Loucy (cell line): ENCODE measurements at regions not wholly inside any gene's neighbourhood (a gene's known extent, or its start where the extent isn't known, plus 50 kb on each side); places are given as distances from the start of the nearest gene placed in this dataset.

Experiments
- H2AFZ ChIP-seq: fragments of 200-600 bp; sonication (generic); 2 replicates; pipeline ENCODE4 v1.6.0; 2016; ENCODE audit warnings: antibody characterized with exemption, mild to moderate bottlenecking, low read length, moderate library complexity
- H3F3A ChIP-seq: fragments of 200-600 bp; 2 replicates; pipeline ENCODE4 v1.6.0; 2016; ENCODE audit warnings: antibody characterized with exemption, low read depth, mild to moderate bottlenecking
- H3K27me3 ChIP-seq: fragments of 200-600 bp; sonication (generic); 2 replicates; pipeline ENCODE4 v1.6.1; 2014; ENCODE audit warnings: low read length, mild to moderate bottlenecking; ENCODE audit not compliant: insufficient read depth, poor library complexity, severe bottlenecking
- H3K36me3 ChIP-seq: fragments of 200-600 bp; sonication (generic); 2 replicates; pipeline ENCODE4 v1.6.1; 2016; ENCODE audit warnings: low read length; ENCODE audit not compliant: insufficient read depth
- H3K4me1 ChIP-seq: fragments of 200-600 bp; sonication (generic); 2 replicates; pipeline ENCODE4 v1.5.1; 2014; ENCODE audit warnings: low read length, mild to moderate bottlenecking; ENCODE audit not compliant: insufficient read depth, poor library complexity, severe bottlenecking
- H3K4me2 ChIP-seq: fragments of 200-600 bp; sonication (generic); 2 replicates; pipeline ENCODE4 v1.6.0; 2014; ENCODE audit warnings: antibody characterized with exemption, low read length, low read depth, mild to moderate bottlenecking; ENCODE audit not compliant: poor library complexity, severe bottlenecking
- H3K4me3 ChIP-seq: fragments of 200-600 bp; sonication (generic); 2 replicates; pipeline ENCODE4 v1.5.1; 2014; ENCODE audit warnings: low read length, mild to moderate bottlenecking, mixed read lengths; ENCODE audit not compliant: poor library complexity, severe bottlenecking
- H3K79me2 ChIP-seq: fragments of 200-600 bp; sonication (generic); 2 replicates; pipeline ENCODE4 v1.6.1; 2014; ENCODE audit warnings: low read length; ENCODE audit not compliant: insufficient read depth
- H3K9ac ChIP-seq: fragments of 200-600 bp; sonication (generic); 2 replicates; pipeline ENCODE4 v1.6.0; 2014; ENCODE audit warnings: mild to moderate bottlenecking, low read depth, low read length, moderate library complexity; ENCODE audit not compliant: poor library complexity, severe bottlenecking
- H3K9me2 ChIP-seq: fragments of 200-600 bp; sonication (generic); replicated peaks from 2 replicates; pipeline ENCODE4 v1.6.1; 2016; ENCODE audit warnings: low read depth, low read length, mixed read lengths
- H3K9me3 ChIP-seq: fragments of 200-600 bp; sonication (generic); 2 replicates; pipeline ENCODE4 v1.6.1; 2014; ENCODE audit warnings: mild to moderate bottlenecking, antibody characterized with exemption, low read length, low read depth; ENCODE audit not compliant: insufficient read depth
- H4K20me1 ChIP-seq: fragments of 200-600 bp; sonication (generic); 2 replicates; pipeline ENCODE4 v1.6.0; 2014; ENCODE audit warnings: antibody characterized with exemption, low read length, mild to moderate bottlenecking; ENCODE audit not compliant: insufficient read depth, poor library complexity, severe bottlenecking
- CTCF ChIP-seq: fragments of 200-600 bp; sonication (generic); conservative IDR thresholded peaks from 2 replicates; pipeline ENCODE4 v1.5.1; 2014; ENCODE audit warnings: mild to moderate bottlenecking, antibody characterized with exemption, low read length
- EZH2phosphoT487 ChIP-seq: fragments of 200-600 bp; IDR thresholded peaks from 2 replicates; pipeline ENCODE4 v1.6.1; 2018; ENCODE audit warnings: antibody characterized with exemption, mild to moderate bottlenecking, moderate library complexity, borderline replicate concordance

GRCh38 chr12:58583940-58584339, 336.4 kb downstream of the LRIG3 start:
- no peaks in the 10 kb centered on the region for H3K36me3 ChIP-seq
- H3K9me3 ChIP-seq = no peaks in the 10 kb centered on the region
- H3K4me1 ChIP-seq = no peaks in the 10 kb centered on the region
- no peaks in the 10 kb centered on the region for H3K27me3 ChIP-seq
- H3K4me2 ChIP-seq = no peak overlapping the region
- TF ChIP-seq CTCF (no peak), EZH2phosphoT487 (no peak)
- no peaks in the 10 kb centered on the region for H3K9me2 ChIP-seq
- H3F3A ChIP-seq = no peaks in the 10 kb centered on the region
- H3K9ac ChIP-seq = no peak overlapping the region
- H3K79me2 ChIP-seq = no peaks in the 10 kb centered on the region
- H4K20me1 ChIP-seq = no peaks in the 10 kb centered on the region
- H2AFZ ChIP-seq = no peak overlapping the region
- H3K4me3 ChIP-seq = no peak overlapping the region

GRCh38 chr12:58584880-58585279, 335.4 kb downstream of the LRIG3 start:
- no peak overlapping the region for H3K4me2 ChIP-seq
- H3K9me3 ChIP-seq = no peaks in the 10 kb centered on the region
- no peak overlapping the region for H3K9ac ChIP-seq
- H2AFZ ChIP-seq = no peak overlapping the region
- no peaks in the 10 kb centered on the region for H3K4me1 ChIP-seq
- no peak overlapping the region for H3K4me3 ChIP-seq
- H3F3A ChIP-seq = no peaks in the 10 kb centered on the region
- no peaks in the 10 kb centered on the region for H3K79me2 ChIP-seq
- no peaks in the 10 kb centered on the region for H3K27me3 ChIP-seq
- no peaks in the 10 kb centered on the region for H3K36me3 ChIP-seq
- no peak for TF ChIP-seq CTCF
- TF ChIP-seq EZH2phosphoT487 = no peak
- no peaks in the 10 kb centered on the region for H3K9me2 ChIP-seq
- H4K20me1 ChIP-seq = no peaks in the 10 kb centered on the region

GRCh38 chr12:58586762-58587161, 333.5 kb downstream of the LRIG3 start:
- Histone ChIP-seq H3K36me3 (no peaks in the 10 kb centered on the region), H3K4me2 (no peak overlapping the region), H3K9me3 (no peaks in the 10 kb centered on the region), H2AFZ (no peak overlapping the region), H3K79me2 (no peaks in the 10 kb centered on the region), H4K20me1 (no peaks in the 10 kb centered on the region), H3K9ac (no peak overlapping the region), H3K27me3 (no peaks in the 10 kb centered on the region), H3K4me1 (no peaks in the 10 kb centered on the region), H3K9me2 (no peaks in the 10 kb centered on the region), H3K4me3 (no peak overlapping the region), H3F3A (no peaks in the 10 kb centered on the region)
- TF ChIP-seq EZH2phosphoT487 = no peak
- no peak for TF ChIP-seq CTCF
